ENCODE measurements at regions not wholly inside any gene's neighbourhood (a gene's known extent, or its start where the extent isn't known, plus 50 kb on each side); places are given as distances from the start of the nearest gene placed in this dataset.

GRCh38 chr7:46871516-46871915 is 710.4 kb downstream of the TNS3 start:
- Histone ChIP-seq H3K9ac (no peak overlapping the region), H3K27me3 (no peaks in the 10 kb centered on the region), H3K4me2 (no peak overlapping the region), H3K9me3 (replicated peaks in 1 of 11) (no peaks in the 10 kb centered on the region), H3K27ac (no peak overlapping the region), H3K4me1 (no peaks in the 10 kb centered on the region), H3K36me3 (no peaks in the 10 kb centered on the region), H4K20me1 (no peaks in the 10 kb centered on the region), H3K4me3 (no peak overlapping the region)
- no peak for TF ChIP-seq Cebpa-rat (IDR thresholded peaks at IDR 0.05)

- Histone ChIP-seq H4K20me1 (no peaks in the 10 kb centered on the region), H3K36me3 (no peaks in the 10 kb centered on the region), H3K9ac (no peak overlapping the region), H3K4me3 (no peak overlapping the region), H3K4me1 (peaks cover 0 to 4% (median 0%) of the 10 kb centered on the region in 10 experiments; a peak in 1 of 20 replicates), H3K27me3 (no peaks in the 10 kb centered on the region), H3K27ac (no peak overlapping the region), H3K4me2 (no peak overlapping the region), H3K9me3 (replicated peaks in 1 of 11) (no peaks in the 10 kb centered on the region)
- no peak for TF ChIP-seq Cebpa-rat (IDR thresholded peaks at IDR 0.05)
These were observed 717.2 kb downstream of the TNS3 start for GRCh38 chr7:46864716-46865115.

- no peak overlapping the region for H3K27ac ChIP-seq
- peaks cover 0 to 11% (median 0%) of the 10 kb centered on the region in 10 experiments; a peak in 3 of 20 replicates for H3K4me1 ChIP-seq
- TF ChIP-seq Cebpa-rat (IDR thresholded peaks at IDR 0.05): no peak
- no peak overlapping the region for H3K4me3 ChIP-seq
- no peak overlapping the region for H3K4me2 ChIP-seq
- no peaks in the 10 kb centered on the region for H3K27me3 ChIP-seq
- no peaks in the 10 kb centered on the region for H4K20me1 ChIP-seq
- H3K9ac ChIP-seq: no peak overlapping the region
- no peaks in the 10 kb centered on the region for H3K36me3 ChIP-seq
- H3K9me3 ChIP-seq (replicated peaks in 1 of 11): no peaks in the 10 kb centered on the region
These were observed 721.9 kb downstream of the TNS3 start for GRCh38 chr7:46859963-46860475.

GRCh38 chr7:46855851-46856250 is 726.1 kb downstream of the TNS3 start:
- Histone ChIP-seq H3K4me1 (peaks cover 0 to 7% (median 0%) of the 10 kb centered on the region in 10 experiments; a peak in 2 of 20 replicates), H3K4me2 (peak overlapping the region in 3 of 11 experiments; percentile 2 to 46 (median 26); a peak in 3 of 22 replicates), H3K9ac (no peak overlapping the region), H3K36me3 (no peaks in the 10 kb centered on the region), H3K4me3 (no peak overlapping the region), H3K27ac (no peak overlapping the region), H3K27me3 (no peaks in the 10 kb centered on the region), H4K20me1 (no peaks in the 10 kb centered on the region), H3K9me3 (replicated peaks in 1 of 11) (no peaks in the 10 kb centered on the region)
- TF ChIP-seq Cebpa-rat (IDR thresholded peaks at IDR 0.05): no peak

- TF ChIP-seq Cebpa-rat (IDR thresholded peaks at IDR 0.05): no peak
These were observed 726.9 kb downstream of the TNS3 start for GRCh38 chr7:46854958-46855473.

GRCh38 chr7:46853451-46853850 is 728.5 kb downstream of the TNS3 start:
- no peak overlapping the region for H3K4me3 ChIP-seq
- H3K27me3 ChIP-seq: no peaks in the 10 kb centered on the region
- H3K4me1 ChIP-seq: peaks cover 0 to 7% (median 0%) of the 10 kb centered on the region in 10 experiments; a peak in 2 of 20 replicates
- no peak overlapping the region for H3K4me2 ChIP-seq
- TF ChIP-seq Cebpa-rat (IDR thresholded peaks at IDR 0.05): no peak
- no peak overlapping the region for H3K27ac ChIP-seq
- no peaks in the 10 kb centered on the region for H3K9me3 ChIP-seq (replicated peaks in 1 of 11)
- H3K9ac ChIP-seq: no peak overlapping the region
- H3K36me3 ChIP-seq: no peaks in the 10 kb centered on the region
- no peaks in the 10 kb centered on the region for H4K20me1 ChIP-seq

More at GRCh38 chr7:46854958-46855473, 726.9 kb downstream of the TNS3 start:
- no peak overlapping the region for H3K9ac ChIP-seq
- no peaks in the 10 kb centered on the region for H4K20me1 ChIP-seq
- peaks cover 0 to 7% (median 0%) of the 10 kb centered on the region in 10 experiments; a peak in 2 of 20 replicates for H3K4me1 ChIP-seq
- H3K36me3 ChIP-seq: no peaks in the 10 kb centered on the region
- no peak overlapping the region for H3K4me2 ChIP-seq
- no peaks in the 10 kb centered on the region for H3K9me3 ChIP-seq (replicated peaks in 1 of 11)
- no peak overlapping the region for H3K27ac ChIP-seq
- H3K27me3 ChIP-seq: no peaks in the 10 kb centered on the region
- no peak overlapping the region for H3K4me3 ChIP-seq

- TF ChIP-seq Cebpa-rat (IDR thresholded peaks at IDR 0.05): no peak
- Histone ChIP-seq H3K9ac (no peak overlapping the region), H3K4me3 (no peak overlapping the region), H3K4me2 (no peak overlapping the region), H3K27ac (no peak overlapping the region), H3K27me3 (no peaks in the 10 kb centered on the region), H4K20me1 (no peaks in the 10 kb centered on the region), H3K9me3 (replicated peaks in 1 of 11) (no peaks in the 10 kb centered on the region), H3K4me1 (peaks cover 0 to 7% (median 0%) of the 10 kb centered on the region in 10 experiments; a peak in 2 of 20 replicates), H3K36me3 (no peaks in the 10 kb centered on the region)
These were observed 729.1 kb downstream of the TNS3 start for GRCh38 chr7:46852795-46853194.

- Histone ChIP-seq H3K4me3 (no peak overlapping the region), H3K9ac (no peak overlapping the region), H3K4me1 (peaks cover 0 to under 1% (median 0%) of the 10 kb centered on the region in 10 experiments; a peak in 2 of 20 replicates), H3K4me2 (no peak overlapping the region), H4K20me1 (no peaks in the 10 kb centered on the region), H3K36me3 (no peaks in the 10 kb centered on the region), H3K27me3 (no peaks in the 10 kb centered on the region), H3K9me3 (replicated peaks in 1 of 11) (no peaks in the 10 kb centered on the region), H3K27ac (no peak overlapping the region)
- no peak for TF ChIP-seq Cebpa-rat (IDR thresholded peaks at IDR 0.05)
These were observed 731.2 kb downstream of the TNS3 start for GRCh38 chr7:46850563-46851330.

- no peaks in the 10 kb centered on the region for H4K20me1 ChIP-seq
- no peaks in the 10 kb centered on the region for H3K36me3 ChIP-seq
- no peak for TF ChIP-seq Cebpa-rat (IDR thresholded peaks at IDR 0.05)
- H3K9me3 ChIP-seq (replicated peaks in 1 of 11): 0 out of 22 replicates have a peak, but pooled peaks cover 0 to 4% (median 0%) of the 10 kb centered on the region in 11 experiments
- no peaks in the 10 kb centered on the region for H3K4me1 ChIP-seq
- no peak overlapping the region for H3K27ac ChIP-seq
- no peak overlapping the region for H3K9ac ChIP-seq
- no peak overlapping the region for H3K4me3 ChIP-seq
- H3K4me2 ChIP-seq: 0 out of 22 replicates have a peak overlapping the region, but pooled peaks of 1 of the 11 experiments have one; percentile 5
- no peaks in the 10 kb centered on the region for H3K27me3 ChIP-seq
These were observed 733.0 kb downstream of the TNS3 start for GRCh38 chr7:46848944-46849343.
